Cerebellar cortex (tissue), 1 donor: ENCODE measurements at regions not wholly inside any gene's neighbourhood (a gene's known extent, or its start where the extent isn't known, plus 50 kb on each side); places are given as distances from the start of the nearest gene placed in this dataset.

Source experiments
- DNase-seq: peaks from one replicate; pipeline ENCODE4 v3.0.0-alpha.2; 2015; ENCODE audit warnings: low spot score

- no peak for DNase-seq
Measured at GRCh38 chr3:16809482-16809881, 75.3 kb upstream of the PLCL2 start.

- DNase-seq, result no peak
Measured at GRCh38 chr3:16809993-16810392, 74.8 kb upstream of the PLCL2 start.

GRCh38 chr3:16810593-16811367 is 74.0 kb upstream of the PLCL2 start:
- no peak for DNase-seq

GRCh38 chr3:16811950-16812349 is 72.8 kb upstream of the PLCL2 start:
- DNase-seq, result no peak

GRCh38 chr3:16813336-16813735 is 71.4 kb upstream of the PLCL2 start:
- DNase-seq, result no peak

- no peak for DNase-seq
Measured at GRCh38 chr3:16816048-16816780, 68.5 kb upstream of the PLCL2 start.

- no peak for DNase-seq
Measured at GRCh38 chr3:16817197-16817596, 67.6 kb upstream of the PLCL2 start.

GRCh38 chr3:16818194-16818593 is 66.6 kb upstream of the PLCL2 start:
- DNase-seq, result no peak

- no peak for DNase-seq
Measured at GRCh38 chr3:16818945-16819344, 65.8 kb upstream of the PLCL2 start.

GRCh38 chr3:16820485-16820884 is 64.3 kb upstream of the PLCL2 start:
- no peak for DNase-seq

GRCh38 chr3:16821053-16821452 is 63.7 kb upstream of the PLCL2 start:
- DNase-seq, result no peak

GRCh38 chr3:16824081-16824696 is 60.6 kb upstream of the PLCL2 start:
- DNase-seq, result no peak

- DNase-seq, result no peak
Measured at GRCh38 chr3:16825617-16826204, 59.0 kb upstream of the PLCL2 start.

- no peak for DNase-seq
Measured at GRCh38 chr3:16828815-16829214, 55.9 kb upstream of the PLCL2 start.

- no peak for DNase-seq
Measured at GRCh38 chr3:16831846-16832245, 52.9 kb upstream of the PLCL2 start.

GRCh38 chr3:16834214-16834613 is 50.5 kb upstream of the PLCL2 start:
- no peak for DNase-seq

GRCh38 chr3:16834753-16835152 is 50.0 kb upstream of the PLCL2 start:
- no peak for DNase-seq
